Activated CD4-positive, CD25-positive, alpha-beta regulatory T cell treated with anti-CD3 and anti-CD28 coated beads, Interleukin-2, amount 50 U/mL, for 72 hours (primary cell): ENCODE measurements at regions not wholly inside any gene's neighbourhood (a gene's known extent, or its start where the extent isn't known, plus 50 kb on each side); places are given as distances from the start of the nearest gene placed in this dataset.

Experiments
- DNase-seq: peaks from one replicate; pipeline ENCODE4 v3.0.0; 2021

GRCh38 chr14:101435546-101435945 lies 125.7 kb upstream of the DIO3 start:
- DNase-seq: no peak

- no peak for DNase-seq
Observed at GRCh38 chr14:101439023-101439422, 122.3 kb upstream of the DIO3 start.

GRCh38 chr14:101440496-101440895 lies 120.8 kb upstream of the DIO3 start:
- DNase-seq: no peak

- no peak for DNase-seq
Observed at GRCh38 chr14:101441710-101442109, 119.6 kb upstream of the DIO3 start.

GRCh38 chr14:101442451-101442850 lies 118.8 kb upstream of the DIO3 start:
- peak; percentile 67 for DNase-seq

DNA sequence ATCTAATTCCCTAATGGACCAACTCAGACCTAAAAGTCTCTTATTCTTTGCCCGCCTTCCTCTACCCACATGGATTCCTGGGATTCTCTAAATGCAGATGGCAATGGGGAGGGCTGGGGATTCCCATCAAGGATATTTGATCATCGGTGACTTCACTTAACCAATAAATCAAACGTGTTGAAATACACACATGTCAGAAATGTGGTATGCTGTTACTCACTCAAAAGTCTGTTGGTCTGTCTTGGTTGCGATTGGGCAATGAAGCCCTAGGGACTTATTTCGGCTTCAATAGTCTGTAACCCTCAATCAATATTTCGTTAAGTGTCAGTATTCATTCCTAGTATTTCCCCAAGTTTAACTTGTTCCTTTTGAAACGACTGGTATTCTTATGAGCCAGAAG lies 117.2 kb upstream of the DIO3 start:
- no peak for DNase-seq

- no peak for DNase-seq
Observed at GRCh38 chr14:101445278-101445677, 116.0 kb upstream of the DIO3 start.

GRCh38 chr14:101446387-101446969 lies 114.8 kb upstream of the DIO3 start:
- no peak for DNase-seq

DNA sequence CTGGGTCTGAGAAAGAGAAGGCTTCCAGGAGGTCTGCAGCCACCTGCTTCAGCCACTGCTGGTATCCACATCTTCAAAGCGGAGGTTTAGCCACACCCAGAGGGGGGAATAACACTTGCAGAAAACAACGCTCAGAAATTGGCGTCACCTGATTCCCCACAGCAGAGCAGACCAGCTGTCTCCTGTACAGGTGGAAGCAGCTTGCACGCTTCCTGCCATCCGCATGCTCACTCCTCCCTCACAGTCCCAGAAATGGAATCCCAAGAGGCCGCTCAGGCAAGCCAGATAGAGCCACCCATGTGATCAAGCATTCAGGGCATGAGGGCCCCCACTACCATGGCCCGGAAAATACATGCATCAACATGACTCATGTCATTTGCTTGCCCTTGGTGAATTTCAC lies 112.2 kb upstream of the DIO3 start:
- no peak for DNase-seq

- no peak for DNase-seq
Observed at GRCh38 chr14:101451166-101451565, 110.1 kb upstream of the DIO3 start.

GRCh38 chr14:101453225-101453624 lies 108.1 kb upstream of the DIO3 start:
- DNase-seq: no peak

DNA sequence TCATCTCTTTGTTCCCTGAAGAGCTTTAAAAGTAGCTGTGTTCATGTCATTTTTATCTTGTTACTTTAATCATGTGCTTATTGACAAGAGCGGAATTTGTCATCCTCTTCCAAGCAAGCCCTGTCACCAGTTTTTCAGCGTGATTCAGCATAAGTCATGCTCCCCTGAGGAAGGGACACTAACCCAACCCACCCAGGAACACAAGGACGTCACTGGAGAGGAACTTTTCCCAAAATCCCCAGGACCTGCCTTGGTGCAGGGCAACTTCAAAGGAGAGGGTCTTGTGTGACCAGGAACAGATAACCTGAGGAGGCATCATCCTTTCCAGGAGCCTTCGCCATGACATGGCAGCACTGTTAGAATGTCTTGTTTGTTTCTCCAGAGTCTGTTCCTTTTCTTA lies 107.1 kb upstream of the DIO3 start:
- no peak for DNase-seq

DNA sequence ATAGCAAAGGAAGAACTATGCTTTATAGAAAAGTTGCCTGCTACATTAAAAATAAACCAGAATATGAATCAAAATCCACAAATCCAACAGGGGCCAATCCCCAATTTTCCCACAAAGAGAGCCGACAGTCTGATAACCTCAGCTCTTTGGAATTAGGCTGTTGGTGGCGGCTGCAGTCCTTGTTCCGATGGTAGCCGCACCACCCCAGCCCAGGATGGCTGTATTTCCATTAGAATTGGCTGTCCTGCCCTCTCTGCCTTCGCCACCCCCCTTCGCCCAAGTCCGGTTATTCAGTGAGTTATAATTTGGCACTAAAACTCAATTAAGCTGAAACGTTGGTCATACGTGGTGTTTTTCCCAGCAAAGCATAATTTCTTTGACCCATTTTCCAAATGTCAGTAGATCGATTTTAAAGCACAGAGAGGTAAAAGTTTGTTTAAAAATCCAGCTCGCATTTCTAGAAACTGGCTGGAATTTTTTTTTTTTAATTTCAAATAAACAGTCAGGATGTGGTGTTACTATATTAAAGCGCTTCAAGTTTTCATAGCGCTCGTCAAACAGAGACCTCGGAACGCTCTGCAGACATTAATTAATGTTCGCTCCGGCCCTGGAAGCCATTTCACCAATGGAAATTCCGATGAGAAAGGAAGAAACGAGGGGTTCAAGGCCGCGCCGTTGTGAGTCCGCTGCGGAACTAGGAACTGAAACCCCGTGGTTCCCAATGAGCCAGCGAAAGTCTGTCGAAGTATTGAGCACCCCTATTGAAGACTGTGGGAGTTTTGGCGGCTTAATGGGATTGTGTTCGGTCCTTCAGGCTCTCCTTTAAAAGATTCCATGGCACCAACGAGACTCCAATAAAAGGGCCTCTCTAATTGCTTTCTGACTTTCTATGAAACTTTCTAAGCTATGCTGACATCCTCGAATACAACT lies 104.8 kb upstream of the DIO3 start:
- DNase-seq: no peak

DNA sequence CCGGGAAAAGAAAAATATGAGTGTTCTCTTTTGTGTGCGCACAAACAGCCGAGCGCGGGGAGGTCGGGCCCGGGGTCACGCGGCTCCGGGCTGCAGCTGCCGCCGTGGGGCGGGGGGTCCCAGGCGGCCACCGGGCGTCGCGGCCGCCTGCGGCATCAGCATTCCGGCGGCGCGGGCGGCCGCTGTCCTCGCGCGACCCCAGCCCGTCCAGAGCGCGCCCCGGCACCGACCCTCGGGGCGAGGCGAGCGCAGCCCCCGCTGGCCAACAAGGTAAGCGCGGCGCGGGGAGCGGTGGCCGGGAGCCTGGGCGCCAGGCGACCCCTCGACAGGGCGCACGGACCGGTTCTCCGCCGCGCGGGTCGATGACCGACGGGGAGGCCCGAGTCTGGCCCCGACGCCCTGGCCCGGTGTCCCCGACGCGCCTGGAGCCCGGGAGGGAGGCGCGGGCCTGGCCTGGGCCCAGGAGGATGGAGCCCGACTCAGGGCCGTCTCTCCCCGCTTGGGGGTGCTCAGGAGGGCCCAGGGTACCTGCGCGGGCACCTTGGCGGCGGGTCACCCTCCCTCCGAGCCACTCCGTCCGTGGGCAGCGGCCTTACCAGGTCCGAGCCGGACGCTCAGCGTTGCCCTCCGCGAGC lies 103.9 kb upstream of the DIO3 start:
- DNase-seq: no peak

GRCh38 chr14:101457936-101458740 lies 103.2 kb upstream of the DIO3 start:
- no peak for DNase-seq

GRCh38 chr14:101458741-101459550 lies 102.3 kb upstream of the DIO3 start:
- no peak for DNase-seq

GRCh38 chr14:101459551-101459900 lies 101.8 kb upstream of the DIO3 start:
- DNase-seq: no peak

DNA sequence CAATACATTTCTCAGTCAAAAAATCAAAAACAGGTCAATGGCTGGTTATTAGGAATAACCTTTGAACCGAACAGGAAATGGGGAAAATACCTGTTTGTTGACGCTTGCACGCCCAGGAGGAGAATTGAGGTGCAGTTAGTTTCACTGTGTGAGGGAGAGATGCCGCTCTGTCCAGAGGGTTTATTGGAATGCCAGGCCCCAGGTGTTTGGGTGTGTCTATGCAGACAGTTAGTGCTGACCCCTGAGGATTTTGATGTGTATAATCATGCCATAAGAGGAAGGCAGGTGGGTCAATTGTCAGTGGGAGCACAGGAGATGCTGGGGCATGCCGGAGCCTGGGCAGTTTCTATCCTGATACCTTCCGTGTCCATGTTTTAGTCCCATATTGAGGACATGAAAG lies 100.8 kb upstream of the DIO3 start:
- no peak for DNase-seq

GRCh38 chr14:101460986-101461750 lies 100.1 kb upstream of the DIO3 start:
- no peak for DNase-seq

GRCh38 chr14:101461891-101462290 lies 99.4 kb upstream of the DIO3 start:
- no peak for DNase-seq

DNA sequence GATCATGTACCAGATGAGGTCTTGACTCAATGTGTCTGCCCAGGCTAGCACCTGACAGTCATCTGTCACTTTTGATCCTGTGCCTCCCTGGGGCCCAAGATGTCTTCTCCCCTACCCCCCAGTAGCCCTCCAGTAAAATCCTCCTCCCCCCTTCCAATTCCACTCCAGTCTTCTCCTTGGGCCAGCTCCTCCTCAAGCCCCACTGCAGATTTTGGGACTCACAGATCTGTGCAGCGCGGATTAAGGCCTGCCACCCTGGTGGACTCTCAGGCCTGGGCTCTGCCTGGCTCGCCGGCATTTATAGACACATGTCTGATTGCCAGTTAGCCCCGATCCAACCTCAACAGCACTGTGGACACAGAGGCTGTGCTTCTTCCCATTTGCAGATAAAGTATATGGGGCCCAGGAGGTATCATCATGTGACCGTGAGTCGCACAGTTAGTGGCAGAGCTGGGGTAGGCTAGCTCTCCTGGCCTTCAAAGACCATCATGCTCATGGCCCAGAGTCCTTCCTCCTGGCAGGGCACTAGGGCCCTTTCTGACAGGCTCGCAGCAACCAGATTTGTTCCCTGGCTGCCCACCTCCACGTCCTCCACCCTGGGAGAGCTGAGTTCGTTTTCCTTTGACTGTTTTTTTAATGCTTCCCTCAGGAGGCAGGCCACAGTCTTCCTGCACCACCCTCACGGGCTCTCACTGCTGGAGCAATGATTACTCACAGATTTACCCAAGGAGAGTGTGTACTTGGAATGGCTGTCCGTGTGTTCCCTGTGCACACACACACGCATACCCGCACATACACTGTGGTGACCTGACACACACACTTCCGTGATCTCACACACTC lies 98.3 kb upstream of the DIO3 start:
- DNase-seq: no peak
